ENCODE measurements at regions not wholly inside any gene's neighbourhood (a gene's known extent, or its start where the extent isn't known, plus 50 kb on each side); places are given as distances from the start of the nearest gene placed in this dataset.
A peak's percentile ranks its signal among the peaks of the same experiment; 100 is the strongest.

GRCh38 chr4:57501720-57502119 is 391.5 kb upstream of the IGFBP7 start:
- Histone ChIP-seq H3K27me3 (ENCODE audit: control insufficient read depth in 3 of 3, insufficient read depth in 3 of 3, low read length in 2 of 3) (no peaks in the 10 kb centered on the region), H3K27ac (ENCODE audit: low read depth in 1 of 2, low read length in 1 of 2) (peak overlapping the region in 1 of 2 donors; percentile 6), H3K9ac (ENCODE audit: insufficient read depth in 1 of 2, low read length in 2 of 2) (no peak overlapping the region), H3K36me3 (ENCODE audit: control insufficient read depth in 4 of 4, insufficient read depth in 4 of 4, low read length in 4 of 4) (no peaks in the 10 kb centered on the region), H3K4me3 (no peak overlapping the region), H3K4me1 (ENCODE audit: control insufficient read depth in 5 of 5, insufficient read depth in 5 of 5, low read length in 5 of 5) (peaks cover 0 to 11% (median 0%) of the 10 kb centered on the region in 5 donors), H3K9me3 (ENCODE audit: control insufficient read depth in 4 of 4, insufficient read depth in 3 of 4, low read length in 3 of 4) (no peaks in the 10 kb centered on the region)
- ATAC-seq (ENCODE audit: insufficient read depth, low FRiP score) (no peak), DNase-seq (peak; percentile 24 to 47 (median 36))
- 65 to 70% methylated on average over 4 of the region's 4 CpGs for WGBS, 2 donors
- no peak for TF ChIP-seq CTCF (IDR thresholded peaks at IDR 0.05; ENCODE audit: control extremely low read depth, extremely low read depth)

- no peaks in the 10 kb centered on the region for H3K36me3 ChIP-seq (ENCODE audit: control insufficient read depth in 4 of 4, insufficient read depth in 4 of 4, low read length in 4 of 4)
- H3K27ac ChIP-seq (ENCODE audit: low read depth in 1 of 2, low read length in 1 of 2) = no peak overlapping the region
- no peaks in the 10 kb centered on the region for H3K9me3 ChIP-seq (ENCODE audit: control insufficient read depth in 4 of 4, insufficient read depth in 3 of 4, low read length in 3 of 4)
- no peak overlapping the region for H3K4me3 ChIP-seq
- DNase-seq = no peak
- no peak for ATAC-seq (ENCODE audit: insufficient read depth, low FRiP score)
- no peak overlapping the region for H3K9ac ChIP-seq (ENCODE audit: insufficient read depth in 1 of 2, low read length in 2 of 2)
- 83 to 91% methylated on average over 6 of the region's 6 CpGs for WGBS, 2 donors
- peaks cover 0 to 11% (median 0%) of the 10 kb centered on the region in 5 donors for H3K4me1 ChIP-seq (ENCODE audit: control insufficient read depth in 5 of 5, insufficient read depth in 5 of 5, low read length in 5 of 5)
- no peaks in the 10 kb centered on the region for H3K27me3 ChIP-seq (ENCODE audit: control insufficient read depth in 3 of 3, insufficient read depth in 3 of 3, low read length in 2 of 3)
- TF ChIP-seq CTCF (IDR thresholded peaks at IDR 0.05; ENCODE audit: control extremely low read depth, extremely low read depth) = no peak
These were observed 389.6 kb upstream of the IGFBP7 start for GRCh38 chr4:57499786-57500185.

GRCh38 chr4:57498251-57498650 is 388.1 kb upstream of the IGFBP7 start:
- no peaks in the 10 kb centered on the region for H3K36me3 ChIP-seq (ENCODE audit: control insufficient read depth in 4 of 4, insufficient read depth in 4 of 4, low read length in 4 of 4)
- 84 to 86% methylated on average over 4 of the region's 4 CpGs for WGBS, 2 donors
- H3K9me3 ChIP-seq (ENCODE audit: control insufficient read depth in 4 of 4, insufficient read depth in 3 of 4, low read length in 3 of 4) = no peaks in the 10 kb centered on the region
- TF ChIP-seq CTCF (IDR thresholded peaks at IDR 0.05; ENCODE audit: control extremely low read depth, extremely low read depth) = no peak
- peaks cover 0 to 11% (median 0%) of the 10 kb centered on the region in 5 donors for H3K4me1 ChIP-seq (ENCODE audit: control insufficient read depth in 5 of 5, insufficient read depth in 5 of 5, low read length in 5 of 5)
- no peak overlapping the region for H3K9ac ChIP-seq (ENCODE audit: insufficient read depth in 1 of 2, low read length in 2 of 2)
- no peak overlapping the region for H3K27ac ChIP-seq (ENCODE audit: low read depth in 1 of 2, low read length in 1 of 2)
- no peak for ATAC-seq (ENCODE audit: insufficient read depth, low FRiP score)
- H3K27me3 ChIP-seq (ENCODE audit: control insufficient read depth in 3 of 3, insufficient read depth in 3 of 3, low read length in 2 of 3) = no peaks in the 10 kb centered on the region
- H3K4me3 ChIP-seq = no peak overlapping the region
- no peak for DNase-seq
